ENCODE measurements at regions not wholly inside any gene's neighbourhood (a gene's known extent, or its start where the extent isn't known, plus 50 kb on each side); places are given as distances from the start of the nearest gene placed in this dataset.

- Histone ChIP-seq H3K27me3 (ENCODE audit: insufficient read depth, poor library complexity, severe bottlenecking) (no peaks in the 10 kb centered on the region), H3K4me3 (replicated peaks; ENCODE audit: insufficient read depth, low read length) (no peak overlapping the region), H3K27ac (replicated peaks) (peak overlapping the region; percentile 84)
- TF ChIP-seq CTCF (IDR thresholded peaks at IDR 0.05; ENCODE audit: insufficient read depth, low read length) (no peak), SPI1 (IDR thresholded peaks at IDR 0.05; ENCODE audit: borderline replicate concordance, low read depth) (peak; percentile 21; the same call in 1 of the 2 replicates), POLR2AphosphoS5 (IDR thresholded peaks at IDR 0.05; ENCODE audit: low read depth) (no peak)
- DNase-seq (ENCODE audit: low read depth in 1 of 2, low spot score in 1 of 2) = peak in 1 of 2 experiments; percentile 36
These were observed 58.9 kb upstream of the RXRA start for GRCh38 chr9:134267305-134267880.

DNA sequence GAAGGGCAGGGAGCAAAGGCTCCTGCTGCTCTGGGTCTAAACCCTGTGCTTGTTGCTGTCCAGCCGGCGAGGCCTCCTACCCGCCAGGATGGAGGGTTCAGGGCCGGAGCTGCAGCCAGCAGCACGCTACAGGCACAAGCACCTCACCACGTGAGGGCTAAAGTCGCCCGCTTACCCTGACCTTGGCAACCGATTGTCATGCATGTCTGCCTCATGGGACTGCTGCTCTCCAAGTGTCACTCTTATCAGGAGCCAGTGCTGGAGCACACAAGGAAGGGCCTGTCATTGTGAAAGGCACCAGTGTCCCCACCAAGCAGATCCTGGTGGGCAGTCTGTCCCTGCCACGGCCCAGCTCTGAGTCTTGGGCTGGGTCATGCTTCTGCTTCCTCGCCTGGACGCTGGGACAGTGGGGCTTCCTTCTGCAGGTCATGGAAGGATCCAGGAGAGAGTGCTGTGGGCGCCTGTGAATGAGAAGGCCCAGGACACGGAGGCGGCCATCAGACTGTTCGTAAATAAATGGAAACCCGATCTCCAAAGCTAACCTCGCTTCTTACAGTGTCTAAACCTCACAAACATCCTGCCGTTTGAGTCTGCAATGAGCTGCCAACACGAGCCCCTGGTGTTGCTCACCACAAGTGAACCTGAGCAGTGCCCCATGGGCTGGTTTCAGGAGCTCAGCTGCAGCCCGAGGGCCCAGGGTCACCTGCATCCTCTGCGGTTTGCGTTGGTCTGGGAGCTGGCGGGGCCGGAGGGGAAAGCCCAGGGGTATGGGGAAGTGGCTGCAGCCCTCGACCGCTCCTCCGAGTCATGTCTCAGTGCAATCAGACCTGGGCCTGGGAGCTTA is 58.2 kb upstream of the RXRA start:
- peak; percentile 83 to 96 for DNase-seq (ENCODE audit: low read depth in 1 of 2, low spot score in 1 of 2)
- H3K4me3 ChIP-seq (replicated peaks; ENCODE audit: insufficient read depth, low read length) = no peak overlapping the region

GRCh38 chr9:134268747-134269146 is 57.5 kb upstream of the RXRA start:
- TF ChIP-seq SPI1 (IDR thresholded peaks at IDR 0.05; ENCODE audit: borderline replicate concordance, low read depth) (no peak), POLR2AphosphoS5 (IDR thresholded peaks at IDR 0.05; ENCODE audit: low read depth) (no peak), GABPA (IDR thresholded peaks at IDR 0.05; ENCODE audit: low read depth) (no peak), CTCF (IDR thresholded peaks at IDR 0.05; ENCODE audit: insufficient read depth, low read length) (no peak)
- TF ChIP-seq, protein P1, sequence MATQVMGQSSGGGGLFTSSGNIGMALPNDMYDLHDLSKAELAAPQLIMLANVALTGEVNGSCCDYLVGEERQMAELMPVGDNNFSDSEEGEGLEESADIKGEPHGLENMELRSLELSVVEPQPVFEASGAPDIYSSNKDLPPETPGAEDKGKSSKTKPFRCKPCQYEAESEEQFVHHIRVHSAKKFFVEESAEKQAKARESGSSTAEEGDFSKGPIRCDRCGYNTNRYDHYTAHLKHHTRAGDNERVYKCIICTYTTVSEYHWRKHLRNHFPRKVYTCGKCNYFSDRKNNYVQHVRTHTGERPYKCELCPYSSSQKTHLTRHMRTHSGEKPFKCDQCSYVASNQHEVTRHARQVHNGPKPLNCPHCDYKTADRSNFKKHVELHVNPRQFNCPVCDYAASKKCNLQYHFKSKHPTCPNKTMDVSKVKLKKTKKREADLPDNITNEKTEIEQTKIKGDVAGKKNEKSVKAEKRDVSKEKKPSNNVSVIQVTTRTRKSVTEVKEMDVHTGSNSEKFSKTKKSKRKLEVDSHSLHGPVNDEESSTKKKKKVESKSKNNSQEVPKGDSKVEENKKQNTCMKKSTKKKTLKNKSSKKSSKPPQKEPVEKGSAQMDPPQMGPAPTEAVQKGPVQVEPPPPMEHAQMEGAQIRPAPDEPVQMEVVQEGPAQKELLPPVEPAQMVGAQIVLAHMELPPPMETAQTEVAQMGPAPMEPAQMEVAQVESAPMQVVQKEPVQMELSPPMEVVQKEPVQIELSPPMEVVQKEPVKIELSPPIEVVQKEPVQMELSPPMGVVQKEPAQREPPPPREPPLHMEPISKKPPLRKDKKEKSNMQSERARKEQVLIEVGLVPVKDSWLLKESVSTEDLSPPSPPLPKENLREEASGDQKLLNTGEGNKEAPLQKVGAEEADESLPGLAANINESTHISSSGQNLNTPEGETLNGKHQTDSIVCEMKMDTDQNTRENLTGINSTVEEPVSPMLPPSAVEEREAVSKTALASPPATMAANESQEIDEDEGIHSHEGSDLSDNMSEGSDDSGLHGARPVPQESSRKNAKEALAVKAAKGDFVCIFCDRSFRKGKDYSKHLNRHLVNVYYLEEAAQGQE (IDR thresholded peaks at IDR 0.05; ENCODE audit: insufficient replicate concordance, low read depth) = no peak
- DNase-seq (ENCODE audit: low read depth in 1 of 2, low spot score in 1 of 2) = peak in 1 of 2 experiments; percentile 36
- Histone ChIP-seq H3K27ac (replicated peaks) (peak overlapping the region; percentile 31), H3K27me3 (ENCODE audit: insufficient read depth, poor library complexity, severe bottlenecking) (no peaks in the 10 kb centered on the region), H3K4me3 (replicated peaks; ENCODE audit: insufficient read depth, low read length) (no peak overlapping the region)

More for the DNA sequence above, 58.2 kb upstream of the RXRA start:
- no peaks in the 10 kb centered on the region for H3K27me3 ChIP-seq (ENCODE audit: insufficient read depth, poor library complexity, severe bottlenecking)
- no peak for TF ChIP-seq GABPA (IDR thresholded peaks at IDR 0.05; ENCODE audit: low read depth)
- peak; percentile 93 for TF ChIP-seq SPI1 (IDR thresholded peaks at IDR 0.05; ENCODE audit: borderline replicate concordance, low read depth)
- peak; percentile 82 for TF ChIP-seq POLR2AphosphoS5 (IDR thresholded peaks at IDR 0.05; ENCODE audit: low read depth)
- no peak for TF ChIP-seq CTCF (IDR thresholded peaks at IDR 0.05; ENCODE audit: insufficient read depth, low read length)
- TF ChIP-seq, protein P1 (IDR thresholded peaks at IDR 0.05; ENCODE audit: insufficient replicate concordance, low read depth) = peak; percentile 10
- H3K27ac ChIP-seq (replicated peaks) = peak overlapping the region; percentile 84

All from HL-60 (cell line).